HG03521 (cell line): ENCODE measurements at regions not wholly inside any gene's neighbourhood (a gene's known extent, or its start where the extent isn't known, plus 50 kb on each side); places are given as distances from the start of the nearest gene placed in this dataset.

Experiments used
- ATAC-seq: cut with Tn5 transposase; IDR thresholded peaks from one replicate; pipeline ENCODE4 v1.9.1; 2021; ENCODE audit warnings: mild to moderate bottlenecking, moderate library complexity; ENCODE audit not compliant: unreplicated experiment

- ATAC-seq, result no peak
Measured at GRCh38 chr15:96514607-96515285, 184.2 kb downstream of the NR2F2 start.

DNA sequence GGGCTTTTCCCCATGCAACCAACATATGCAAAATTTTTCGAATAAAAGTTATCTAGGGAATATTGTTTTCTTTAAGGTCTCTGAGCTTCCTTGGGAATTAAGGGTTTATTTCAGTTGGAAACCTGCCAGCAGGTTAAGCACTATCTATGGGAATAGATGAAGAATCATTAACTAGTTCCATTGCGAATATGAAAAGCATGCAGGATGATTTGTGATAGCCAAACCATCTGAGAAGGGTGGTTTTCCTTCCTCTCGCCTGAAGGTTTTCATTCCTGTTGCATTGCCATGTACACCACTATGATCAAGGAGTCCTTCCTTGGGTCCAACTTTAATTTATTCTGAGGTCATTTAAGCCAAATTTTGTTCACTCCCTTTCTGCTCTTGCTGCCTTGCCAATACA lies 184.9 kb downstream of the NR2F2 start:
- no peak for ATAC-seq

DNA sequence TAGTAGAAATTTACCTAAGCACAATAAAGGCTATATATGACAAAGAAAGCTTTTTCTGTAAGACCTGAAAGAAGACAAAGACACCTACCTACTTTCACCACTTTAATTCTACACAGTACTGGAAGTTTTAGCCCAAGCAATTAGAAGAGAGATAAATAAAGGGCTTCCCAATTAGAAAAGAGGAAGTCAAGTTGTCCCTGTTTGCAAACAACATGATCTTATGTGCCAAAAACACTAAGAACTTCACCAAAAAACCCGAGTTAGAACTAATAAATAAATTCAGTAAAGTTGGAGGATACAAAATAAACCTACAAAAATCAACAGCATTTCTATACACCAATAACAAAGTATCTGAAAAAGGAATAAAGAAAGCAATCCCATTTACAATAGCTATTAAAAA lies 190.9 kb downstream of the NR2F2 start:
- ATAC-seq, result no peak

DNA sequence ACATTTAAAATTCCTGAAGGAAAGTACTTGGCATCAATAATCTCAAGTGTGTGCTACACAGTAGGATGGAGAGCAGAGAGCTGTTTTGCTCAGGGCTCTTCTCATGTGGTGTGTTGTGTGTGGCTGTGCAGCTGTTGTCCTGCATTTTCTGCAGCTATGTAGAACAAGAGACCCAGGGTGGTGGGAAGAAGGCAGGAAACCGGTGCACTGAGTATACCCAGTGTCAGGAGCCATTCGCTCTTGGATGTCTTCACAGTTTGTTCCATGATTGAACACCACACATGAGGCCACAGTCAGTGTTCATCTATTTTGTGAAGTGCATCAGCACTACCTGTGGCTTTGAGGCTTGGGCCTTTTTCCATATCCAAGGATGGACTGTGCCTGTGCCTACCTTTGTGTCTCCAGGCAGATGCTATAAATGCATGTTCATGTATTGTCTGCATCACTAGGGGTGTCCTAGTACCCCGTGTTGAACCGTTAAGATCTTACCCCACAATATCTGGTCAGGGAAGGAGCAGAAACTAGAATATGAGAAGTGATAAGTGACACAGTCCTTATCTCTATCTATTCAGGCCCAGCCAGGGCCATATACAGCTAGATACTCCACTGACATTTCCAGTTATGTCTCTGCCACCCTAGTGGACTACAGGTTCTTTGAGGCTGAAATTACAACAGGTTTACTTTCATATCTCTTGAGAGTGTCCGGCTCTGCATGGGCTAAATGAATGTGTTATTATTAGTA lies 194.3 kb downstream of the NR2F2 start:
- no peak for ATAC-seq

GRCh38 chr15:96535148-96535547 lies 204.6 kb downstream of the NR2F2 start:
- ATAC-seq, result no peak

GRCh38 chr15:96538491-96538890 lies 208.0 kb downstream of the NR2F2 start:
- no peak for ATAC-seq

DNA sequence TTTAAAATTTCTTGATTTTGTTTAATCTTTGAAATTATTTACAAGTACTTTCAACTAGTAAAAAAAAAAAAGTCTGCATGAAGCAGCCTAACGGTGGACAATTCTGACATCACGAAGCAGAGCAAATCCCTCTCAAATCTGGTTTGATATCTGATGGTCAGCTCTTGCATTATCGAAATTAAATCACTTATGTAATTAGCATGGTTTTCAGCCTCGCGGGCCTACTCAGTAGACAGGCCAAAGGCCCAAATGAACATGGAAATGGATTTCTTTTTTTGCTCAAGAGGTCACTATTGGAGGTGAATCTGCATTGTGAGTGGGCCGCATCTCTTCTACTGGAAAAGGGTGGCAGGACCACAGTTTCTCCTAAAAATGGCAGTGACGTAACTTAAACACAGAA lies 209.8 kb downstream of the NR2F2 start:
- no peak for ATAC-seq

DNA sequence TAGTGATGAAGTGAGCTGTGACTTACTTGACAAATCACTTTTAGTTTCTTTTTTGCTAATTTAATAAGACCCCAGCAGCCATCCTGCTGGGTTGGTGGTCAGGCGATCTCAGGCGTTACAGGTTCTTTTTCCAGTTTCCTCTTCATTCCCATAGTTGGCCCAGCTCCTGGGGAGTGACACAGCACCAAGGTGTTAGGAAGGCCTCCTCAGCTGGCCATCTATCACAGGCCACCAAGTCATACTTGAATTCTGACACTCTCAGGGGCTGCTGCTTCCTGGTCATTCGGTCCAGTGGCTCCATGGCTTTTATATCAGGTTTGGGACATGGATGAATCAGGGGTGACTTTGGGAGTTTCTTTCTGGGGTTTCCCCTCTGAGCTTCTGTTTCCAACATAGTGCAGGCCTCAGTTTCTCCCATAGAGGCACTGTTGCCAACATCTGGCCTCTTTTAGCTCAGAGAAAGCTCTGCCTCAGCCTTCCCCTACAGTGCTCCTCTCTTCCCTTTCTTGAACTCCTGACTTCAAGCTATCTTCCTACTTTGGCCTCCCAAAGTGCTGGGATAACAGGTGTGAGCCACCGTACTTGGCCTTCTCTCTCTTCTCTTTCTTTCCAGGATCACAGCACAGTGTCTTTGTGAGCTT lies 211.8 kb downstream of the NR2F2 start:
- ATAC-seq, result no peak

- ATAC-seq, result no peak
Measured at GRCh38 chr15:96544162-96544756, 213.8 kb downstream of the NR2F2 start.

GRCh38 chr15:96549136-96549535 lies 218.6 kb downstream of the NR2F2 start:
- ATAC-seq, result no peak

DNA sequence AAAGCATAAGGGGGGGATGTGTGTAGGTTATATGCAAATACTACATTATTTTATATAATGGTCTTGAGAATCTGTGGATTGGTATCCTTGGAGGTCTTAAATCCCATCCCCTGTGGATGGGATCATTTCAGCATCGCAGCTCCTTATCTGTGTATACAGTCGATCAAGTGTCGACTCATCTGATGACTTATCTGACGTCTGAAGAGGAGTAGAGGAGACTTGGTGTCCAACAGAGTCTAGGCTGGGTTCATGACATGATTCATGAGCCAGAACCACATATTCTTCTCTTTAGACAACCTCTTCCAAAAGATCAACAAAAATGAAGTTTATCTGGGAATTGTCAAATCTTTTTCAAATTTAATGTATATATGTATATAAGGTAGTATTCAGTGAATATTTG lies 220.7 kb downstream of the NR2F2 start:
- ATAC-seq, result no peak

DNA sequence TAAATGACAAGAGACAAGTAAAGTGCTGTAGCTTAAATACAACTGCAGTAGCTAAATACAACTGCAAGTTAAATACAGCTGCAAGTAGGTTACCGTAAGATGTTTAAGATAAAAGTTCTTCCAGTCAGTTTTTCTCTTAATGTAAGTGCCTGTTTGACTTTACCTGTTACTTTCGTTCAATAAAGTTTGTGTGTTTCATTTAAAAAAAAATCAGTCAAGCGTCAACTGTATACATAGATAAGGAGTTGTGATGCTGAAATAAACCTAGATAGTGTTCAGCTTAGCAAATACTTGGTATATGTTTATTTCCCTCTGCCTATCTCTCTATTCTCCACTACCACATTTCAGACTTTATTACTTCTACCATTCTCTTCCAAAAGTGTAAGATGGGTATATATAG lies 221.2 kb downstream of the NR2F2 start:
- no peak for ATAC-seq

- no peak for ATAC-seq
Measured at GRCh38 chr15:96553006-96553405, 222.5 kb downstream of the NR2F2 start.

DNA sequence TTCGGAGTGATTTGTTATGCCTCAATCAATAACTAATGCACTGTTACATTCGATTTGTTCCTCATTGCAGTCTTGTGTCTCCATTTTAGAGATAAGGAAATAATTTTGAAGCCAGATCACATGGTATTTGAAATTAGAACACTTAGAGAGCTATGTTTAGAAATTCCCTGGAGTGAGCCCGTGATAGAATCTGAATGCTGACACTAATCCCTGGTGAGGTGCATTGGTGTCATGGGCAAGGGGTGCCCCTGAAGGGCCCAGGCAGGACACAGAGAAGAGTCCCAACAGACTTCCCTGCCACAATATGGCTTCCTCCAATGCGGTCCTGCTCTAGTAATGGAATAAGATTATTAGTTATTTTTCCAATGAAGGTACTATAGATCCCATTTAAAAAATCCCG lies 223.0 kb downstream of the NR2F2 start:
- ATAC-seq, result no peak

- ATAC-seq, result no peak
Measured at GRCh38 chr15:96553931-96554330, 223.4 kb downstream of the NR2F2 start.

- ATAC-seq, result no peak
Measured at GRCh38 chr15:96554541-96554940, 224.0 kb downstream of the NR2F2 start.

- ATAC-seq, result no peak
Measured at GRCh38 chr15:96559087-96559486, 228.6 kb downstream of the NR2F2 start.

DNA sequence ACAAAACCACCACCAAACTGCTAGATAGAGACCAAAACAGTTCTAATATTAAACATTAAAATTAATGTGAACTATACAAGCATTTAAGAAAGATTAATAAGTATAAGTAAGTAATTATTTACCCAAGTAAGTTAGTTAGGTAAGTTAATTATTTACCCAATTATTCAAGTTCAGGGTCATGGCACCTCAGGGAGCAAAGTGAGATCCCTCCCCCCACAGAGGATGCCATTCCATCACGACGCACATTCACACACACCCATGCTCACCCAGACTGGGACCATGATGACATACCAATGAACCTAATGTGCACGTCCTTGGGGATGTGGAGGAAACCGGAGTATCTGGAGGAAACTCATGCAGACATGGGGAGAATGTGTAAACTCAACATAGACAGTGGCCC lies 229.1 kb downstream of the NR2F2 start:
- ATAC-seq, result no peak

- no peak for ATAC-seq
Measured at GRCh38 chr15:96560246-96560895, 229.9 kb downstream of the NR2F2 start.

GRCh38 chr15:96561593-96561992 lies 231.1 kb downstream of the NR2F2 start:
- ATAC-seq, result no peak

GRCh38 chr15:96564546-96564945 lies 234.0 kb downstream of the NR2F2 start:
- ATAC-seq, result no peak
